OCI-LY3 (cell line): ENCODE measurements at regions not wholly inside any gene's neighbourhood (a gene's known extent, or its start where the extent isn't known, plus 50 kb on each side); places are given as distances from the start of the nearest gene placed in this dataset.

ENCODE experiments used
- EZH2phosphoT487 ChIP-seq: fragments of 200-600 bp; shearing (Covaris generic); IDR thresholded peaks from 2 replicates; pipeline ENCODE4 v1.6.1; 2018; ENCODE audit warnings: antibody characterized with exemption, mixed run types, low read depth
- TF ChIP-seq, protein P1 (sequence below): fragments of 200-600, 300-600 bp; sonication (generic); IDR thresholded peaks from 2 replicates; pipeline ENCODE4 v1.5.1; 2014; ENCODE audit warnings: antibody characterized with exemption, low read length, low read depth

DNA sequence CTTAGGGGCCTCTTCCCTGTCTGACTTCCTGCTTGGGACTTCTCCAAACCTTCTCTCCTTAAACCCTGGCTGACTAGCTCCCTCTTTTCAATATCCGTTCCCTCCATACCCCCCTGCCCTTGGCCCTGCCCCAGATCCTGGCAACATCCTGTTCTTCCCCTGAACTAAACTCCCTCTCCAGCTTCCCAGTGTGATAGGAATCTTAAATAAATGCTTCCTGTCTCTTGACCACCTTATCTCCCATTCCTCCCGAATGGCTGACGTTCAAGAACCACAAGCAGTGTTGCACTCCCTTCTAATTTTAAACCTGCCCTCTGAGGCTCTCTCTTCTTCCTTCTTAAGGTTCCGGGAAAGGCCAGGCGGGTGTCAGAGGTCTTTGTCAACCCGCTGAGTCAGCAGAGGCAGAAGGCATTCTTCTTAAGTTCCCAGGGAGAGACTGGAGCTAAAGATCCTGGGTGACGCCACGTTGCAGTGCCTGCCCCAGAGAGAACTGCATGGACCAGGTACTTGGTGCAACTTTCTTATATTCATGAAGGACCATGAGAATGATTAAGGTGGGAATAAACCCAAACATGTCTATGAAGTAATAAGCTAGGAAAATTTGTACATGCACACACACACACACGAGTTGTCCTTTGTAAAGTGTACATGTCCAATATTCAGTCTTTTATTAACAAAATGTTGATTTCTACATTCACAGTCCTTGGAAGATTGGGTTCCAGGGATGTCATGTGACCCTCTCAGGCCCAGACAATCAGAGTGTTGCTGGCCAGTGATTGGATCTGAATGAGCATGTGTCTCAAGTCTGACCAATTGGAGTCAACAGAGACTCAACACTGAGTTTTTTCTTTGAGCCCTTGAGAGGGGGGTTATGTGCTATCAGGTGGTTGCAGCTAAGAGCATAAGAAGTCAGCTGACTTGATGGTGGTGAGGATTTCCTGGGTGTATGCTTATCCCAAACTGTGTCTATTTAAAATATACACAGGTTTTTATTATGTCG is 420.2 kb upstream of the TBX3 start:
- TF ChIP-seq, protein P1, sequence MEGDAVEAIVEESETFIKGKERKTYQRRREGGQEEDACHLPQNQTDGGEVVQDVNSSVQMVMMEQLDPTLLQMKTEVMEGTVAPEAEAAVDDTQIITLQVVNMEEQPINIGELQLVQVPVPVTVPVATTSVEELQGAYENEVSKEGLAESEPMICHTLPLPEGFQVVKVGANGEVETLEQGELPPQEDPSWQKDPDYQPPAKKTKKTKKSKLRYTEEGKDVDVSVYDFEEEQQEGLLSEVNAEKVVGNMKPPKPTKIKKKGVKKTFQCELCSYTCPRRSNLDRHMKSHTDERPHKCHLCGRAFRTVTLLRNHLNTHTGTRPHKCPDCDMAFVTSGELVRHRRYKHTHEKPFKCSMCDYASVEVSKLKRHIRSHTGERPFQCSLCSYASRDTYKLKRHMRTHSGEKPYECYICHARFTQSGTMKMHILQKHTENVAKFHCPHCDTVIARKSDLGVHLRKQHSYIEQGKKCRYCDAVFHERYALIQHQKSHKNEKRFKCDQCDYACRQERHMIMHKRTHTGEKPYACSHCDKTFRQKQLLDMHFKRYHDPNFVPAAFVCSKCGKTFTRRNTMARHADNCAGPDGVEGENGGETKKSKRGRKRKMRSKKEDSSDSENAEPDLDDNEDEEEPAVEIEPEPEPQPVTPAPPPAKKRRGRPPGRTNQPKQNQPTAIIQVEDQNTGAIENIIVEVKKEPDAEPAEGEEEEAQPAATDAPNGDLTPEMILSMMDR, result no peak
- no peak for TF ChIP-seq EZH2phosphoT487
